ENCODE measurements at regions not wholly inside any gene's neighbourhood (a gene's known extent, or its start where the extent isn't known, plus 50 kb on each side); places are given as distances from the start of the nearest gene placed in this dataset.

DNA sequence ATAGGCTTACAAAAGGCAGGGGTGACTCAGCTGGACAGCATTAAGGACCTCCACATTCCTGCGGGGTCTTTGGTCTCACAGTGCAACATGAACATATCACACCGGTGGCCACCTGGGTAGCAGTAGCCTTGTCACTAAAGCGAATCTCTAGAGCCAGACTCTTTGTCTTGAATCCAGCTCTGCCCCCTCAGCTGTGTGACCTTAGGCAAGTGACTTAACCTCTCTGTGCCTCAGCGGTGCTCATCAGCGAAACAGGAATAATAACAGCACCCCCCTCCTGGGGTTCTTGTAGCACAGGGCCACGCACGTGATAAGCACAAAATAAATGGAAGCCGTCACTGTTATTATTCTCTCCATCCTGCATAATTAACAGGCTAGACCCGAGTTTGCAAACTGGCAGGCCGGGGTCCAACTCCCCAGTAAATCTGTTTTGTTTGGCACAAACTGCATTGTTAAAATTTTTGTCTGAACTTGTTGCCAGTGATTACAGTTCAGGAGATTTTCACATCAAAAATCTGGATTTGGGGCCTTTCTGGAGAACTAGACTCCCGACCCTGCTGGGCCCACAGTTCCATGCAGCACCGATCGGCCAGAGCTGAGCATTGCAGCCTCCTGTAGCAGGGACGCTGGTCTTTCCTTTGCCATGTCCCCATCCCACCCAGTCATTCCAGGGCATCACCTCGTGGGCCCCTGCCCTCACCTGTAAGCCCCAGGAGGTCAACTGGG, 174.8 kb downstream of the PHETA1 start:
- Histone ChIP-seq H3K9ac (ENCODE audit: low read length) (no peak overlapping the region), H2AFZ (ENCODE audit: insufficient read depth, low read depth, low read length, poor library complexity, severe bottlenecking) (no peak overlapping the region), H3K27me3 (replicated peaks in 1 of 4; ENCODE audit: control extremely low read depth in 1 of 4, control insufficient read depth in 3 of 4, insufficient read depth in 4 of 4, low read length in 3 of 4) (peaks cover 0 to 8% (median 4%) of the 10 kb centered on the region in 4 experiments), H3K4me1 (ENCODE audit: control insufficient read depth in 2 of 2, insufficient read depth in 2 of 2, low read length in 2 of 2) (no peaks in the 10 kb centered on the region), H3K36me3 (replicated peaks in 1 of 2; ENCODE audit: control extremely low read depth in 1 of 2, control insufficient read depth in 1 of 2, extremely low read depth in 1 of 2, insufficient read depth in 2 of 2, low read length in 1 of 2) (no peaks in the 10 kb centered on the region), H3K27ac (ENCODE audit: low read length in 2 of 2) (no peak overlapping the region), H3K4me2 (replicated peaks; ENCODE audit: low read depth, low read length, poor library complexity, severe bottlenecking) (no peak overlapping the region), H3K79me2 (ENCODE audit: control insufficient read depth, insufficient read depth, low read length) (no peaks in the 10 kb centered on the region), H3K9me3 (ENCODE audit: control extremely low read depth in 1 of 3, control insufficient read depth in 2 of 3, insufficient read depth in 1 of 3, low read length in 2 of 3) (no peaks in the 10 kb centered on the region), H4K20me1 (ENCODE audit: control insufficient read depth, insufficient read depth, low read length, poor library complexity, severe bottlenecking) (no peaks in the 10 kb centered on the region), H3K4me3 (ENCODE audit: control extremely low read depth in 1 of 5, extremely low read depth in 1 of 5, insufficient read depth in 1 of 5, low read depth in 2 of 5, low read length in 4 of 5) (no peak overlapping the region)
- intact Hi-C loops (cut with micrococcal nuclease) = no loop called here
- Mint-ChIP-seq H3K4me3 (no peak overlapping the region), H3K9me3 (ENCODE audit: insufficient read depth) (peaks cover 6% of the 10 kb centered on the region), H3K27ac (no peak overlapping the region), H3K27me3 (peaks cover 20% of the 10 kb centered on the region), H3K4me1 (no peaks in the 10 kb centered on the region)
- POLR2A ChIA-PET = no interaction called here
- no peak for DNase-seq
- WGBS (ENCODE audit: insufficient coverage) = 90% methylated on average over 15 of the region's 15 CpGs
- no peak for ATAC-seq (ENCODE audit: low read depth)
- CTCF ChIA-PET = no interaction called here
- TF ChIP-seq, protein P1, sequence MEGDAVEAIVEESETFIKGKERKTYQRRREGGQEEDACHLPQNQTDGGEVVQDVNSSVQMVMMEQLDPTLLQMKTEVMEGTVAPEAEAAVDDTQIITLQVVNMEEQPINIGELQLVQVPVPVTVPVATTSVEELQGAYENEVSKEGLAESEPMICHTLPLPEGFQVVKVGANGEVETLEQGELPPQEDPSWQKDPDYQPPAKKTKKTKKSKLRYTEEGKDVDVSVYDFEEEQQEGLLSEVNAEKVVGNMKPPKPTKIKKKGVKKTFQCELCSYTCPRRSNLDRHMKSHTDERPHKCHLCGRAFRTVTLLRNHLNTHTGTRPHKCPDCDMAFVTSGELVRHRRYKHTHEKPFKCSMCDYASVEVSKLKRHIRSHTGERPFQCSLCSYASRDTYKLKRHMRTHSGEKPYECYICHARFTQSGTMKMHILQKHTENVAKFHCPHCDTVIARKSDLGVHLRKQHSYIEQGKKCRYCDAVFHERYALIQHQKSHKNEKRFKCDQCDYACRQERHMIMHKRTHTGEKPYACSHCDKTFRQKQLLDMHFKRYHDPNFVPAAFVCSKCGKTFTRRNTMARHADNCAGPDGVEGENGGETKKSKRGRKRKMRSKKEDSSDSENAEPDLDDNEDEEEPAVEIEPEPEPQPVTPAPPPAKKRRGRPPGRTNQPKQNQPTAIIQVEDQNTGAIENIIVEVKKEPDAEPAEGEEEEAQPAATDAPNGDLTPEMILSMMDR (IDR thresholded peaks at IDR 0.05) = no peak
- TF ChIP-seq EZH2 (IDR thresholded peaks at IDR 0.05; ENCODE audit: borderline replicate concordance, insufficient read depth, low read depth, low read length, poor library complexity, severe bottlenecking) = no peak

DNA sequence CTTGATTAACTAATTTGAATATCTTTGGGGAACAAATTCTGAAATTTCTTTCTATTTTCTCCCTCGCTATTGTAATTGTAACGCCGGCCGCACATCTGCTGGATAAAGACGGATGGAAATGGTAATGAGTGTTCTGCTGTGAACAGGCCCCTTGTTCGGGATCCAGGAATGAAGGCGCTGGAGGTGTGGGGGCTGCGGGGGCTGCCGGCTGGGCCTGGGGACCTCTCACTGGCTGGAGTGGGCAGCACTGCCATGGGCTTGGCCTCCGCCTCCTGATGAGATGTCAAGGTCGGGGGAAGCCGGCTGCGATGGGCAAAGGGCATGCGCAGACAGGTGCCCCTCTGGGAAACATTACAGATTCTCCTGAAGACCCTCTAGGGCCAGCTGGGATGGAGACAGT, 175.4 kb downstream of the PHETA1 start:
- H4K20me1 ChIP-seq (ENCODE audit: control insufficient read depth, insufficient read depth, low read length, poor library complexity, severe bottlenecking) = no peaks in the 10 kb centered on the region
- Mint-ChIP-seq H3K4me1 (no peaks in the 10 kb centered on the region), H3K4me3 (no peak overlapping the region), H3K9me3 (ENCODE audit: insufficient read depth) (peaks cover 6% of the 10 kb centered on the region), H3K27ac (no peak overlapping the region), H3K27me3 (peaks cover 23% of the 10 kb centered on the region)
- WGBS (ENCODE audit: insufficient coverage) = over 99% methylated on average over 13 of the region's 14 CpGs
- DNase-seq (no peak), ATAC-seq (ENCODE audit: low read depth) (no peak)
- intact Hi-C loops (cut with micrococcal nuclease) = no loop called here
- H3K79me2 ChIP-seq (ENCODE audit: control insufficient read depth, insufficient read depth, low read length) = no peaks in the 10 kb centered on the region
- no peak overlapping the region for H3K4me3 ChIP-seq (ENCODE audit: control extremely low read depth in 1 of 5, extremely low read depth in 1 of 5, insufficient read depth in 1 of 5, low read depth in 2 of 5, low read length in 4 of 5)
- ChIA-PET POLR2A (no interaction called here), CTCF (no interaction called here)
- no peak overlapping the region for H3K9ac ChIP-seq (ENCODE audit: low read length)
- no peaks in the 10 kb centered on the region for H3K4me1 ChIP-seq (ENCODE audit: control insufficient read depth in 2 of 2, insufficient read depth in 2 of 2, low read length in 2 of 2)
- H3K9me3 ChIP-seq (ENCODE audit: control extremely low read depth in 1 of 3, control insufficient read depth in 2 of 3, insufficient read depth in 1 of 3, low read length in 2 of 3) = no peaks in the 10 kb centered on the region
- no peaks in the 10 kb centered on the region for H3K36me3 ChIP-seq (replicated peaks in 1 of 2; ENCODE audit: control extremely low read depth in 1 of 2, control insufficient read depth in 1 of 2, extremely low read depth in 1 of 2, insufficient read depth in 2 of 2, low read length in 1 of 2)
- H2AFZ ChIP-seq (ENCODE audit: insufficient read depth, low read depth, low read length, poor library complexity, severe bottlenecking) = no peak overlapping the region
- H3K27ac ChIP-seq (ENCODE audit: low read length in 2 of 2) = no peak overlapping the region
- TF ChIP-seq EZH2 (IDR thresholded peaks at IDR 0.05; ENCODE audit: borderline replicate concordance, insufficient read depth, low read depth, low read length, poor library complexity, severe bottlenecking) = no peak
- TF ChIP-seq, protein P1 (IDR thresholded peaks at IDR 0.05) = no peak
- H3K4me2 ChIP-seq (replicated peaks; ENCODE audit: low read depth, low read length, poor library complexity, severe bottlenecking) = no peak overlapping the region
- peaks cover 0 to 5% (median 4%) of the 10 kb centered on the region in 4 experiments for H3K27me3 ChIP-seq (replicated peaks in 1 of 4; ENCODE audit: control extremely low read depth in 1 of 4, control insufficient read depth in 3 of 4, insufficient read depth in 4 of 4, low read length in 3 of 4)
